ENCODE measurements at regions not wholly inside any gene's neighbourhood (a gene's known extent, or its start where the extent isn't known, plus 50 kb on each side); places are given as distances from the start of the nearest gene placed in this dataset.

DNA sequence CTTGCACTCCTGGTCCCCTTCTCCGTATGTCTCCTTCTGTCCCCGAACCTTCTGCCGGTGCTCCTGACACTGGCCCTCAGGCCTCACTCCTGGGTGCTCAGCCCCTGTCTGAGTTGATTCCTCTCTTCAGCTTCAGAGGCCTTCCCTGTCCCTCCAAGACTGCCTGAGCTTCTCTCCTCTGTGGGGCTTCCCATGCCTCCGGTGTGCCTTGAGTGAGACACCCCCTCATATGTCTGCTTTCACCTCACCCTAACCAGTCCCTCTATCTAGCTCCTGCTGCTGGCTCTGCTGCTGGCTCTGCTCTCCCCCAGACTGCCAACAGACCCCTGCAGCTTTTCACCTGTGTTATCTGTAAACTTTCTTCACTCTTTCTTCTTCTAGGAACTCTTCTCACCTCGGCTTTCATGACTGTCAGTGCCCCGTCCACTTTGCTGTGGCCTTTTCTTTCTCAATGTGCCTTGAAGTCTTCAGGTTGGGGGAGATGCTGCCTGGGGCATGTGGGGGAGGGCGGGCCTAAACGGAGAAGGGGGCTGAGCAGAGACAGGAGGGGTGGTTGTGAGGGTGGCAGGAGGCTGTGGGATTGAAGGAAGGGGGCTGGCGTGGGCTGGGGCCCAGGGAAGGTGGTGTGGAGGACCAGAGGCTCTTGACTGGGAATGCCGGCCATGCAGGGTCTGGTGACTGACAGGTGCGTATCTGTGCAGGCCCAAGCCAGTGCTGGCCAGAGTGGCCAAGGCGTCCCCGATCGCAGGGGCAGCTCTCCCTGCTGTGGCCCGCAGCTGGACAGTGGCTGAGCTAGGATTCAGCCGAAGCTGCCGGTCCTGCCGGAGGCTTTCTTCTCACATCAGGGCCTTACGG, 81.3 kb downstream of the METRNL start:
- ChIA-PET CTCF (no interaction called here), POLR2A (interaction anchor here (0.6 kb wide), 1 partner anchor 12 kb away, joined by 3 read pairs; no protein-coding TSS in a partner anchor)
- peaks cover 7% of the 10 kb centered on the region for H3K9me3 Mint-ChIP-seq (ENCODE audit: unreplicated experiment)
- H3K27me3 Mint-ChIP-seq (ENCODE audit: insufficient read depth, unreplicated experiment): peaks cover 79% of the 10 kb centered on the region
- no TSS peak for BruUV-seq (replicated peaks)
- DNase-seq (ENCODE audit: unreplicated experiment): no peak
- TF ChIP-seq, protein P1, sequence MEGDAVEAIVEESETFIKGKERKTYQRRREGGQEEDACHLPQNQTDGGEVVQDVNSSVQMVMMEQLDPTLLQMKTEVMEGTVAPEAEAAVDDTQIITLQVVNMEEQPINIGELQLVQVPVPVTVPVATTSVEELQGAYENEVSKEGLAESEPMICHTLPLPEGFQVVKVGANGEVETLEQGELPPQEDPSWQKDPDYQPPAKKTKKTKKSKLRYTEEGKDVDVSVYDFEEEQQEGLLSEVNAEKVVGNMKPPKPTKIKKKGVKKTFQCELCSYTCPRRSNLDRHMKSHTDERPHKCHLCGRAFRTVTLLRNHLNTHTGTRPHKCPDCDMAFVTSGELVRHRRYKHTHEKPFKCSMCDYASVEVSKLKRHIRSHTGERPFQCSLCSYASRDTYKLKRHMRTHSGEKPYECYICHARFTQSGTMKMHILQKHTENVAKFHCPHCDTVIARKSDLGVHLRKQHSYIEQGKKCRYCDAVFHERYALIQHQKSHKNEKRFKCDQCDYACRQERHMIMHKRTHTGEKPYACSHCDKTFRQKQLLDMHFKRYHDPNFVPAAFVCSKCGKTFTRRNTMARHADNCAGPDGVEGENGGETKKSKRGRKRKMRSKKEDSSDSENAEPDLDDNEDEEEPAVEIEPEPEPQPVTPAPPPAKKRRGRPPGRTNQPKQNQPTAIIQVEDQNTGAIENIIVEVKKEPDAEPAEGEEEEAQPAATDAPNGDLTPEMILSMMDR (IDR thresholded peaks at IDR 0.05; ENCODE audit: unreplicated experiment): no peak
- no peak overlapping the region for H3K4me3 Mint-ChIP-seq (ENCODE audit: unreplicated experiment)
- peaks cover 6% of the 10 kb centered on the region for H3K36me3 Mint-ChIP-seq (ENCODE audit: insufficient read depth, unreplicated experiment)
- intact Hi-C loops (cut with micrococcal nuclease): no loop called here
- H3K4me1 Mint-ChIP-seq (ENCODE audit: insufficient read depth, unreplicated experiment): no peaks in the 10 kb centered on the region
- no peak overlapping the region for H3K27ac Mint-ChIP-seq (ENCODE audit: low read depth, unreplicated experiment)

DNA sequence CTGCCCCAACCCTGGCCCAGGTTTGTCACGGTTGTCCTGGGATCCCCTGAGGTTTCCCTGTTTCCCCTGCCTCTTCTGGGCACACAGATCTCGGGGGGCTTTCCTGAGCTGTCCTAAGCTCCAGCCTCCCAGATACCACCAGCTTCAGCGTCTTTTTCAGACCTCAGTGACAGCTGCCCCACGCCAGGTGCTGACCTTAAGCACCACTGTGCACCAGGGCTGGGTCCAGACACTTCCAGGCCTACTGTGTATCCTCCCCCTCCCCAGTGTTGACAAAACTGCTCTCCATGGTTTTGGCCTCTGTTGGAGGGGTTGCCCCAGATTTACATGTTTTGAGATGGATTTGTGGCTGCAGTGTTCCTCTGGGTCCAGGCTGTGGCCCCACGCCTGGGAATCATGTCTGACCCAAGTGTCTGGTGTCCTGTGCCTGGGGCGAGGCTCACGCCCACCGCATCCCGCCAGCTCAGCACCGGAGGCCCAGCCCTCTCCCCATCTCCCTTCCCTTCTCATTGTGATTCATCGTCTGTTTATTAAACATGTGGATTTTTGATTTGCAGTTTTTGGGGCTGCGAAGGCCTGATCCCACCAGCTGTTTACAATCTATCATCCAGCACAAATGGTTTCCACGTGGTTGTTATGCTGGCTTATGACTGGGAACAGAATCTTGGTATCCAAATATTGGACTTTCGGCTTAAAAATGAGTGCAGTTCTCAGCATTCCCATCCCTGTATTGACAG, 82.1 kb downstream of the METRNL start:
- no peak overlapping the region for H3K4me3 Mint-ChIP-seq (ENCODE audit: unreplicated experiment)

DNA sequence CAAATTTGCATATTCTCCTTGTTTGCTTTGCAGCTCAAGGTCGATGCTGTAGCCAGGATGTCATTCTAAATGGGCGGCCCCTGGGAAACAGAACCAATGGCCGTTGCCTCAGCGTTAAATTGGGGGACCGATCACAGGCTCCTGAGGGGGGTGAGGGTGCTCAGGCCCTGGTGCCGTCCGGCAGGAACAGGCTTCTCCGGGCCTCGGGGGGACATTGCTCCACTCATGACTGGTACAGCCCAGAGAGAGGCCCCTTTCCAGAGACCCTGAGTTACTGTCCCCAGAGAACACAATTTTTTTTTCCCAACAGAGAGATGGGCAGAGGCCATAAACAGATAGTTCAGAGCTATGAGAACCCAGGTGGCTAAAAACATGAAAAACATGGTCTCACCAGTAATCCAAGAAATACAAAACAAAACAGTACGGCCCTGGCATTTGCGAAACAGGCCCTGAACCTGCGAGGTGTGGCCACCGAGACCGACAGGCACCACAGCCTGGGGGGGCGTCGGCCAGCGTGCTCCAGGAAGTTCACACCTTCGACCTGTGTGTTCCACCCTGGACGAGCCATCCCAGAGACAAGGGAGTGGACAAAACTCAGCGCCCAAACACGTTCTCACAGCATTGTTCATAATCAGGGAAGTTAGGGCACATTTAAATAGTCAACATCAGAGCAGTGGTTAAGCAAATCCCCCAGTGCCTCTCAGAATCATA, 82.8 kb downstream of the METRNL start:
- no peak overlapping the region for H3K4me3 Mint-ChIP-seq (ENCODE audit: unreplicated experiment)
- intact Hi-C loops (cut with micrococcal nuclease): no loop called here
- no TSS peak for BruUV-seq (replicated peaks)
- POLR2A ChIA-PET: no interaction called here
- peaks cover 7% of the 10 kb centered on the region for H3K9me3 Mint-ChIP-seq (ENCODE audit: unreplicated experiment)
- H3K4me1 Mint-ChIP-seq (ENCODE audit: insufficient read depth, unreplicated experiment): no peaks in the 10 kb centered on the region
- DNase-seq (ENCODE audit: unreplicated experiment): no peak
- TF ChIP-seq, protein P1 (IDR thresholded peaks at IDR 0.05; ENCODE audit: unreplicated experiment): no peak
- no peaks in the 10 kb centered on the region for H3K36me3 Mint-ChIP-seq (ENCODE audit: insufficient read depth, unreplicated experiment)
- CTCF ChIA-PET: no interaction called here
- H3K27me3 Mint-ChIP-seq (ENCODE audit: insufficient read depth, unreplicated experiment): peaks cover 82% of the 10 kb centered on the region
- no peak overlapping the region for H3K27ac Mint-ChIP-seq (ENCODE audit: low read depth, unreplicated experiment)

More for the DNA sequence above, 82.1 kb downstream of the METRNL start:
- Mint-ChIP-seq H3K9me3 (ENCODE audit: unreplicated experiment) (peaks cover 7% of the 10 kb centered on the region), H3K4me1 (ENCODE audit: insufficient read depth, unreplicated experiment) (no peaks in the 10 kb centered on the region), H3K27me3 (ENCODE audit: insufficient read depth, unreplicated experiment) (peaks cover 79% of the 10 kb centered on the region), H3K27ac (ENCODE audit: low read depth, unreplicated experiment) (no peak overlapping the region), H3K36me3 (ENCODE audit: insufficient read depth, unreplicated experiment) (no peaks in the 10 kb centered on the region)
- ChIA-PET CTCF (no interaction called here), POLR2A (interaction anchor here (0.6 kb wide), 1 partner anchor 13 kb away, joined by 3 read pairs; no protein-coding TSS in a partner anchor)
- no TSS peak for BruUV-seq (replicated peaks)
- intact Hi-C loops (cut with micrococcal nuclease): no loop called here
- TF ChIP-seq, protein P1 (IDR thresholded peaks at IDR 0.05; ENCODE audit: unreplicated experiment): no peak
- no peak for DNase-seq (ENCODE audit: unreplicated experiment)

DNA sequence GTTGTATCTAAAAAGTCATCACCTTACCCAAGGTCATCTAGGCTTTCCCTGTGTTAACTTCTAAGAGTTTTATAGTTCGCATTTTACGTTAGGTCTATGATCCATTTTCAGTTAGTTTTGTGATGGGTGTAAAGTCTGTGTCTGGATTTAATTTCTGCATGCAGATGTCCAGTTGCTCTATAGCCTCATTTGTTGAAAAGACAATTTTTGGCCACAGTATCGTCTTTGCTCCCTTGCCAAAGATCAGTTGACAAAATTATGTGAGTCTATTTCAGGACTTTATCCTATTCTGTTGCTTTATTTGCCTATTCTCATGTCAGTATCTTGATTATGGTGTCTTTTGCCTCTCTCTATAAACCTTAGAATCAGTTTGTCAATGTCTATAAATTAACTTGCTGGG, 85.1 kb downstream of the METRNL start:
- no peaks in the 10 kb centered on the region for H3K9me3 Mint-ChIP-seq (ENCODE audit: unreplicated experiment)
- TF ChIP-seq, protein P1 (IDR thresholded peaks at IDR 0.05; ENCODE audit: unreplicated experiment): no peak
- H3K36me3 Mint-ChIP-seq (ENCODE audit: insufficient read depth, unreplicated experiment): no peaks in the 10 kb centered on the region
- intact Hi-C loops (cut with micrococcal nuclease): no loop called here
- CTCF ChIA-PET: interaction anchor here (1.0 kb wide), 1 partner anchor 13 kb away, joined by 4 read pairs; no protein-coding TSS in a partner anchor
- H3K27me3 Mint-ChIP-seq (ENCODE audit: insufficient read depth, unreplicated experiment): peaks cover 92% of the 10 kb centered on the region
- no peak for DNase-seq (ENCODE audit: unreplicated experiment)
- H3K4me3 Mint-ChIP-seq (ENCODE audit: unreplicated experiment): no peak overlapping the region
- POLR2A ChIA-PET: no interaction called here
- no peak overlapping the region for H3K27ac Mint-ChIP-seq (ENCODE audit: low read depth, unreplicated experiment)
- no peaks in the 10 kb centered on the region for H3K4me1 Mint-ChIP-seq (ENCODE audit: insufficient read depth, unreplicated experiment)
- BruUV-seq (replicated peaks): no TSS peak

Measured in MCF 10A (cell line).